ENCODE measurements at regions not wholly inside any gene's neighbourhood (a gene's known extent, or its start where the extent isn't known, plus 50 kb on each side); places are given as distances from the start of the nearest gene placed in this dataset.

DNA sequence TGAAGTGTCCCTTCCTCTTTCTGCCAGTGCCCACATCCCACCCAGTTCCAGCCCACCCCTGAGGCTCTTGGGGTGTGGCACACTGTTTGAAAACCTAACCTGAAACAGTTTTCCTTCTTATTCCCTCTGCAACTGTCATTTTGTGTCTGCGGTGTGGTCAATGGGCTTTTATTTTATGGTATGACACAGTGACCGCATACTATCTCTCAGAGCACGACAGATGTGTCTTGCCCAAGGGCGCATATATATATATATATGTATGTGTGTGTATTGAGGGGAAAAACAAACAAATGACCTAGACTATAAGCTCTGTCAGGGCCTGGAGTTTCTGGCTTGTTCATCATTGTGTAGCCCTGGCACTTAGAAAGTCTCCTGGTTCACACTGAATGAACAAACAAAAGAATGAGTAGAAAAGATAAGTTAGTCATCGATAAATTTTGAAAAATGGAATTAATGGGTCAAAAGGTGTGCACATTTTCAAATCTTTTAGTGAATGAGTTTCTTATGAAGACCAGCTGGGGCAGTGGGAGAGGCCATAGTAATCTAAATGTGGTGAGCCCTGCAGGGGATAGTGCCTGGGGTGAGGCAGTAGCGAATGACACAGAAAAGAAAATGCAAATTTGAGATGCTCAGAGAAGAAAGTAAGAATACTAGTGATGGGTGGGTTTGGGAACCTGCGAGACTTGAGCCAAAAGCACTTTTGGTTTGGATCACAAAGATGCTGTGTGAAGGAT is 198.4 kb downstream of the SNX10 start:
- no peak for DNase-seq

DNA sequence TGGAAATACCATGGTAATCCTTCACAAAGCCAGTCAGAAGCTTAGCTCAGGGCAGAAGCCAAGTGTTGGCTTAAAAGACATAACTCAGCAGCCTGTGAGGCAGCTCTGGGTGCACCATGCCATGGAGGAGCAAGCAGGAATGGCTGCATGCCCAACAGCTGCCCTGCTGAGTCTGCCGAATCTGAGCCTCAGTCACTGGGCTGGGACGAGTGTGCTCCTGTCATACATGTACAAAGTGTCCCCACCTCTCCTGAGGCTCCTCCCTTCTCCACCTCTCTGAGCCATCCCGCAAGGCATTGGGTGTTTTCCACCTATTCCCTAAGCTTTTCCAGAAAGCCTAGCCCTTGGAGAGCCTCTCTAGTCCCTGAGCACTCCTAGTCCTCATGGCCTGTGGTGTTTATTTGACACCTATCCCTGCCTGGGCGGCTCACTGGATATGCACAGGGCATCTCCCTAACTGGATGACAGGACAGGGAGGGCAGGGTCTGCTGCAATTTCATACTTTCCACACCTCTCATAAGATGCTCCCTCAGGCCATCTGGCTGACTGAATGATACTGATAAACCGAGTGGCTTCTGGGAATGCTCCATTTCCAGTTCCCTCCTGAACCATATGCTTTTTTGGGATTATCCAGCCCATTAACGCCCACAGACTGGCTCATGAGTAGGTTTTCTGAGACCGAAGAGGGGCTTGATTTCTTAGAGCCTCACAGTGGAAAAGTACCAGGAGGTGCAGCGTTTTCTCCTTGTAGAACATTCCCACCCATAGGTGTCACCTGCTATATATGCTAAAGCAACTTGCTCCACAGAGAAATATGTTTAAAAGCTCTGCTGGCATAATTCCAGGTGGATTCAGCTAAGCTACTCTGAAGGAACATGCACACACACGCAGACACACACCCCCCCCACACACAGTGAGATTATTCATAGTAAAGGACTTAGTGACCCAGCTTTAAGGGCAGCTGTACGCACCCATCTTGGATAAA is 199.3 kb downstream of the SNX10 start:
- DNase-seq, result peak; percentile 87 to 91

DNA sequence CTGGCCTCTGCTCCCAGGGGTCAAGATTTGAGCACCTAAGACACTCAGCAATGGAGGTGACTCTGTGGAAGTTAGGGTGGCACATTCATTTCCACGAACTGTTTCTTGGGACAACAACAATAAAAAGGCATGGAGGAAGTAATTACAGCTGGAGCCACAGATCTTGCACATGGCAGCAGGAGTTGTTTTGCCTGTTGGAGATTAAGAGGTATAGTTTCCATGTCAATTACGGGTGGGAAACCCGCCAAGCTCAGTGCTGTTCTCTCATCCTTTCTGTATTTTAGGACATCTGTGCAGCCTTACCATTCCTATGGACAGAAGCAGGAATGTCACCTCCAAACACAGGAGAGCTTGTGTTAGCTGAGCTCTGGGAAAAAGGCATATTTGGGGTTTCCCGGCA is 201.2 kb downstream of the SNX10 start:
- DNase-seq, result no peak

DNA sequence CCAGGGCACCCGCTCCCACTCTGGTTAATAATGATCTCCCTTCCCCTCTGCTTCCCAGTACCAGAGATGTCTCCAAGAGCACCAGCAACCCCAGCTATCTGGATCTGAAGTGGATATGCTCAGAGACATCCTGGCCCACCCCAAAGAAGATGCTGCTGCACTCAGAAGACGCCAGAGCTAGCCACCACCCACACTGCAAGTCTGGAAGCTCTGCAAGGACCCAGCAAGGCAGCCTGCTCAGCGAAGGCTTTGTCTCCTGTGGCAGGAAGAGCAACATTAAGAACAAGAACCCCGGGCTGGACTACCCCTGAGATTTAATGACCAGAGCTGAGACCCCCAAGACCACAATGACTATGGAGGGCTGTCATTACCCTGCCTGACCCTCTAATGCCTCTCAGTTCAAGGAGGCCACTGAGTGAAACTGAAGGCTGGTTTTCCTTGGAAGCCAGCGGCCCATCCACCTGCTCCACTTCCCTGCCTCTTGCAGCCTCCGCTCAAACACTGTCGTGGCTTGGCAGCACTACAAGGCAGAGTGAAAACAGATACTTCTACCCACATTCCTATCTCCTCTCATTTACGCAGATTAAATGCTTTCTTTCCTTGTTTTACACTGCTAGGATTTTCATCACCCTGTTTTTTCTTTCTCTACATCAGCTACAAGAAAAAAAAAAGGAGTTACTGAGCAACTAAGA is 202.2 kb downstream of the SNX10 start:
- DNase-seq, result no peak

DNA sequence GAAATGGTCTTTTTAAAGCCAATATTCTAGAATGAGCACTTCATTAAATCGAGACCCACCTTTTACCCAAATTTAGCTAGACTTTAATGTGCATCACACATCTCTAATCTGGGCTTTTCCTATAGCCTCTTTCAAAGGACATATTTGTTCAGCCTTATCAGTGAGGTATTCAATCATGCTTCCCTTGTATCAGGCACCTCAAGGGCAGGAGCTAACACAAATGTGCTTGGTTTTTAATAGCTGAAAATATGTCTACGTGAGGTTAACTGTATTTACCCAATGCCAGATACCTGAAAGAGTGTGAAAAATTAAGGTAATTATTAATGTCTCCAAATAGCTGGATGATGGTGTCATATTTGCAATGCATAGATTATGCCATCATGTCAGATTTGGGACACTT is 203.9 kb downstream of the SNX10 start:
- DNase-seq, result no peak

DNA sequence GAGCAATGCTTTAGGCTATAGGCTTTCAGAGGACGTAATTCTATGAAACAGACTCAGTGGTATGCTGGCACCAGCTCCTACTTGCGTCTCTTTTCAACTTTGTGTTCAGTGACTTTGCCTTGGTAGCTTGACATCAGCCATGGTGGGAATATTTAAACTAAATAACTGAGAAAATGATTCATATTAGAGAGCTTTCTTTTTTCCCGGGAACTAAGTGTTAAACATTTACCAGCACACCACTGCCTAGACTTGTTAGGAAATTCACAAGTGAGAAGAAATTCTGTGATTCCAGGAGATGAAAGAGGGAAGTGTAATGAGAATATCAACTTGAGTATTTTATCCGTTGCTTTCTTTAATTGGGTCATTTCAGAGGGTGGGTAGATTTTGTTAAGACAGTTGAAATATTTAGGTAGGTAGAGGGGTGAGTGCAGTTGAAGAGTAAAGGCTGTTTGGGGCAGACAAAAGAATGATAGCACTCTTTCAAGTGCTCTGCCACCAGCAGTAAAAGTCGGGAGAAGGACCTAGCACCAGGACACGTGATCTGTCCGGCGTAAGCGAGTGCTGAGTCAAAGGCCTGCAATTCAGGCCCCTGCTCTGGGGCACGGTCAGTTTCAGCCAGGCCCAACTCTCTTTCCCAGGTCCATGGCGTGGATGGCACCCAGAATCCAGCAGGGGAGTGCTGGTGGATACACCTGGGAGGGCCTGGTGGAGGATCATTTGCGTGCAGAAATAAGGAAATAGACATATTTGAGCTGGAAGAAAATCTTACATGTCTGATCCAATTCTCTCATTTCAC is 206.3 kb downstream of the SNX10 start:
- DNase-seq, result no peak

DNA sequence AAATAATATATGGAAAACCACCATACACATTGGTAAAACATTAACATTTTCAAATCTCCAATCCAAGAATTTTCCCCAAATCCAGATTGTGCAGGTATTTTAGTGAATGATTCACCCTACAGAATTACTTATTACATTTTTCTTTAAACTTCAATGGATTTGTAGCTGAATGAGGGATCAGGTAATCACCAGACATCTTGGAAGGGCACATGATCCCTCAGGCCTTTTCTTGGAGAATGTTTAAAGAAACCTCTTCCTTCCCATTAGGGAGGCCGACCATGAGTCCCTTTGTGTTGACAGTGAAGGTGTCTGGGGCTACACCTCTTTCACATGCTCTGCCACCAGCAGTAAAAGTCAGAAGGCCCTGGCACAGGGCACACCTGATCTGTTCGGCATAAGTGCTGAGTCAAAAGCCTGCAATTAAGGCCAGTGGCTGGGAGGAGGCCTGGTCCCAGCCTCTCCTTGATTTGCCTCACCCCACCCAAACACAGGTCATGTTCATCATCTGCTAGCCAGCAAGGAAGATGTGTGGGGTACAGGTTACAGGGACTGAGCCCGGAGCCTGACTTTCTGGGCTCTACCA is 207.7 kb downstream of the SNX10 start:
- DNase-seq, result no peak

DNA sequence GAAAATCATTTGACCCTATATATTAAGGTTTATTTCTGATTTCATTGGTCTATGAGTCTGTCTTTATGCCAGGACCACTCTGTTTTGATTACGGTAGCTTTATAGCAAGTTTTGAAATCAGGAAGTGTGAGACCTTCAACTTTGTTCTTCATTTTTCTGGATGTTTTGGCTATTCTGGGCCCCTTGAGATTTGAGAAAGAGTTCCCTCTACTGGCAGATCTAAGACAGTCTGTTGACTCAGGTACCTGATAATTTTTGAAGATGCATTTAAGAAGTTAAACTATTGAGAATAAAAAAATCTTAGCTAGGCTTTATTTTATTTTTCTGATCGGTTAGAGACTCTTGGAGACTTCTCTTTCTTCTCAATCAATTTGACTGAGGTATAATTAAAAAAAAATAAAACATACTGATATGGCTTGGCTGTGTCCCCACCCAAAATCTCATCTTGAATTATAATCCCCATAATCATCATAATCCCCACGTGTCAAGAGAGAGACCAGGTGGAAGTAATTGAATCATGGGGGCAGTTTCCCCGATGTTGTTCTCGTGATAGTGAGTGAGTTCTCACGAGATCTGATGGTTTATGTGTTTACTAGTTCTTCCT is 209.2 kb downstream of the SNX10 start:
- no peak for DNase-seq

DNA sequence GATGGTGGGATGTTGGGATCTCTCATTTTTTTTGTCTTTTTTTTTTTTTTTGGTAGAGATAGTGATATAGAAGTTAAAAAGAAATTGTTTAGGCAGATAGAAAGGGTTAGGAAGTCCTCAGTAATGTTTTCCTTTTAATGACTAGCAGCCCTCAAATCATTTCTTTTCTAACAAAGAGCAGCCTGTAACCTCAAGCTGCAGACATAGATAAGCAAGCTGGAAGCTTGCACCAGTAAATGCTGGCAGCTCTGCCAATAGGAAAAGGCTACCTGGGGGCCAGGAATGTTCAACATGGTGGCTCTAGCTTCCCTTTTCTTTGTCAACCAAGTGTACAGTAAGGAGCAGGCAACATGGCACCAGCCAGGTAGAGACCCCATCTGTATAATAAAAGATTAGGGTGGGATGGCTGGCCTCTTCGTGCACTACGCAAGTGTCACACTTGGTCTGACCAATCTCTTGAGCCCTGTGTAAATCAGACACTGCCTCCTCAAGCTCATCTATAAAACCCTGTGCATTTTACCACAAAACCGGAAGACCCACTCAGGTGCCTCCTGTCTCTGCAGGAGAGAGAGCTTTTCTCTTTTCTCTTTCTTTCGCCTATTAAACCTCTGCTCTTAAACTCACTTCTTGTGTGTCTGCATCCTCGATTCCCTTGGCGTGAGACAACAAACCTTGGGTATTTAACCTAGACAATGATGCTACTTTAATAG is 212.9 kb downstream of the SNX10 start:
- DNase-seq, result no peak

DNA sequence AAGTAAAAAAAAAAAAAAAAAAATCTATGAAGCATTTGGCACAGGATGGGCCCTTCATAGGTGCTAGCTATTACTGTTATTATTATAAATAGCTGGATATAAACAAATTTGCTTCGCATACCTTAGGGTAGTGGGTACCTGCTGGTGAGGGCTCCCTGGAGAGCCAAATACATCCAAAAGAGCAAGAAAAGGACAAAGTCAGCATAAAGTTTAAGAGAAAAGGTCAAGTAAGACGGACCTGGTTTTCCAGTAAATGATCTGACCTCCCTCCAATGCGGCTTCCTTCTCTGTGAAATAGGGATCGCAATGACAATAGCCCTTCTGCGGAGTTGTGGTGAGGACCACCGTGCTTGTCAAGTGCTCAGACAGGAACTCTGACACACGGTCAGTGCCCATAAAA is 214.5 kb downstream of the SNX10 start:
- no peak for DNase-seq

DNA sequence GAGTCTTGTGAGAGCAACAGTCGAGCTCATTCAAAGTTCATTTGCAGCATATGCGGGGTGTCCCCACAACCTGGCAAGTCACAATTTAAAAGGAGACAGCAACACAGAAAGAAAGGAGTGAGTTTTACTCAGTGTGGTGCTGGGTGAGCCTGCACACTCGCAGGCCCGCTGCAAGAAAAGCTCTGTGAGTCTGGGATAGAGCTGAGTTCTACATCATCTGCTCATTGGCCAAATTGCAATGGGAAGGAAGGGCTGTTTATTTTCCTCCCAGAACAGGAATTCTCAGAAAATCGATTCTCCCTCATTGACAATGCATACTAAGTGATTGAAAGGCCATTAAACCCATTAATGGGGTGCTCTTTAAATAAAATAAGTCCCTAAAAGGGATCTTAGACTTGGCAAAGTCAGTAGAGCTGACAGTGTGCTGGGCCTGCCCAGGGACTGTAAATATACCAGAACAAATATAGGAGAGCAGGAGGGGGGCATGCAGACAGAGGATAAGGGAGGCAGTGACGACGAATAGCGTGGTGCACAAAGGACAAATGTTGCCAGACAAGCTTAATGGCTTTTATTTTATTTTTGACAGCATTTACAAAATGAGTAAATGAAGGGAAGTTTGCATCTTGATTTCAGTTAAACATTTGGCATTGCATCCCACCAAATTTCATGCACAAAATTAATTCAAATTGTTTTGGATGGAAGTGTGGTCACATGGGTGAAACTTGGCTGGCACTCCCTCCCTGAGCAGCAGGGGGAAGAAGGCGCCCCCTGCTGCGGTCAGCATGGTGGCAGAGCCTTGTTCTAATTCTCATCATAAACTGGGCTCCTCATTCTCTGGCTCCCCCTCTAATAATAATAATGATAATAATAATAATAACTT is 215.7 kb downstream of the SNX10 start:
- no peak for DNase-seq

DNA sequence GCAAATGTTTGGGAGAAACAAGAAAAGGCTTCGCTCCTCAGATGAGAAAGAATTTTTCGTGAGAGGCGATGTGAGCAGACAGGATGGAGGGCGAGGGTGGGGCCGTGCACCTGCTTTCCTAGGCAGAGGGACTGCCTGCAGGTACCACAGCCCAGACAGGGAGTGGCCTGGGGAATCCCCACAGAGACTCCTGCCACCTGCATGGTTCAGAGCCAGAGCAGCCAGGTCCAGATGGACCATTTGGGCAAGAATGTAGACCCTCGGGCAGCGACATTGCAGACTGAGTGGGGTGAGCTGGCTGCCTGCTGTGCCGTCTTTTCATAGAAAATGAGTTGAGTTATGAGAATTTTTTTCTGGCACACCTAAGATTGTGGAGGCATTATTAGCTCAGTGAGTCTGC is 216.8 kb downstream of the SNX10 start:
- DNase-seq, result peak; percentile 52 to 66

DNA sequence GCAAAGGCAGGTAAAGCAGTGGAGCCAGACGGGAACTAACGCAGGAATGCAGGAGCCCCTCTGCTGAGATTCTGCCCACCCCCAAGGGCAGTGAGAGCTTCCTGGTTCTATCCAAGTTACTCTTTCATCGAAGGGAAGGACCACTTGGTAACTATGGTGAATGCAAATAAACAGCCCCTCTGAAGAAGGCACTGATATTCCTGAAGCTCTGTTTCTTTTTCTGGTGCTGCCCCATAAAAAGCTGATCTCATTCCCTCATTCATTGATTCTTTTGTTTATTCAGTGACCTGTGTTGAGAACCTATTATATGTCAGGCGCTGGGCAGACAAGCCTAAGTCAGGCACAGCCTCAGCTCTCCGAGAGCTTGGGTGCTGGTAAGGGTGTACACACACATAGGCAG is 217.3 kb downstream of the SNX10 start:
- peak in 1 of 2 experiments; percentile 63 for DNase-seq

DNA sequence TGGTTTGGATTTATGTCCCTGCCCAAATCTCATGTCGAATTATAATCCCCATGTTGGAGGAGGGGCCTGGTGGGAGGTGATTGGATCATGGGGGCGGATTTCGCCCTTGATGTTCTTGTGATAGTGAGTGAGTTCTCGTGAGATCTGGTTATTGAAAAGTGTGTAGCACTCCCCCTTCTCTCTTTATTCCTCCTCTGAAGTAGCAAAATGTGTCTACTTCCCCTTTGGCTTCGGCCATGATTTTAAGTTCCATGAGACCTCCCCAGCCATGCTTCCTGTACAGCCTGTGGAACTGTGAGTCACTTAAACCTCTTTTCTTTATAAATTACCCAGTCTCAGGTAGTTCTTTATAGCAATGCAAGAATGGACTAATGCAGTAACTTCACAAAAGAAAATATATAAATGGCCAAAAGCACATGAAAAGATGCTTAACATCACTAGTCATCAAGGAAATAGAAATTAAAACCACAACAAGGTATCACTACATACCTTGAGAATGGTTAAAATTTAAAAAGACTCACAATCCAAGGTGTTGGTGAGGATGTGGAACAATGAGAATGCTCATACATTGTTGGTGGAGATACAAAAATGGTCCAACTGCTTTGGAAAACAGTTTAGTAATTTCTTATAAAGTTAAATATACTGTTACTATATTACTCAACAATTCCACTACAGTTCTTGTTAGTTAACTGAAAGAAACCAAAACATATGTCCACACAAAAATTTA is 218.7 kb downstream of the SNX10 start:
- DNase-seq, result no peak

DNA sequence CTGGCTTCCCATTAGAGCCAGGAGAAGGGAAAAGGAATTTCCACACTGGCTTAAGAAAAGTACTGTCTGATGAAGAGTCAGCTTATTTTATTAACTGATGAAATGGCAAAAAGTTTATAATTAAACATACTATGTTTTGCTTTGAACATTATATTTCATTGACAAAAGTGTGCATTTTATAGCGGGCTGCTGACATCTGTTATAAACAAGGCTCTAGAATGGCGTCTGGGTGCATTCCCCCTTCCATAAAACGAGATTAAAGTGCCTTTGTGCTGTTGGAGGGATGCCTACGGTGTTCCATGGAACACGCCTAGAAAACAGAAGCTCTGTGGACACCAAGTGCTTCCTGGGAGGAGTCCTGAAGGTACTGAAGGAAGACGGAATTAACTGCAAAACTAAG is 220.2 kb downstream of the SNX10 start:
- no peak for DNase-seq

DNA sequence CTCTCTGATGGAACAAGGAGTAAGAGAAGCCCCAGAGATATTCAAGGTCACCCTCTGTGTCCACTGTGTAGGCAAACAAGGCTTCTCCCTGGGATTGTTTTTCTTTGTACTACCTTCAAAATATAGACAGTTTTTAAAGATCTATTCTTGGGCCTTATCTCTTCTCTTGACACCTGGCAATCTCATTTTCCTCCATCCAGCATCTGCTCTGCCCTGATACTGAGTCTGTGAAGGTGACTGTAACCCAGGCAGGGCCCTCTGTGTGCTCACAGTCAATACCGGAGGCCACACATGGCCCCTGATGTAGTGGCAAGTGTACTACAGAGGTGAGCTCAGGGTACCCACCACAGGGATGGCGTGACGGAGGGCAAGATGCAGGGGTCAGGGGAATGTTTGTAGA is 221.1 kb downstream of the SNX10 start:
- no peak for DNase-seq

DNA sequence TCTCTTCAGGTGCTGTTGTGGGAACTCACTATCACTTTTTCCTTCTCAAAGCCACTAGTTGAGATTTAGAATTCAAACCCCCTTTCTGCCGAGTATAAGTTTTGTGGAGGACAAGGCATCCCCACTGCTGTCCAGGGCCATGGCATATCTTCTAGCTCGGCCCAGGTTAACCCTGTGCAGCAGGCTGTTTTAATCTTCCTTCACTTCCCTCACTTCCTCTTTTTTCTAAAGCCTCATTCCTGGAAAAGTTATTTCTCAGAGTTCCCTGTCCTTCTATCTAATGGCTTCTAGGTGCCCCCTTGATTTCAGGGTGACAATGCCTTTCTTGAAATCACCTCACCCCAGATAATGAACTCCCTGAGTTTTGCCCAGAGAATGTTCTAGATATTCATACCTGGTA is 222.3 kb downstream of the SNX10 start:
- no peak for DNase-seq

DNA sequence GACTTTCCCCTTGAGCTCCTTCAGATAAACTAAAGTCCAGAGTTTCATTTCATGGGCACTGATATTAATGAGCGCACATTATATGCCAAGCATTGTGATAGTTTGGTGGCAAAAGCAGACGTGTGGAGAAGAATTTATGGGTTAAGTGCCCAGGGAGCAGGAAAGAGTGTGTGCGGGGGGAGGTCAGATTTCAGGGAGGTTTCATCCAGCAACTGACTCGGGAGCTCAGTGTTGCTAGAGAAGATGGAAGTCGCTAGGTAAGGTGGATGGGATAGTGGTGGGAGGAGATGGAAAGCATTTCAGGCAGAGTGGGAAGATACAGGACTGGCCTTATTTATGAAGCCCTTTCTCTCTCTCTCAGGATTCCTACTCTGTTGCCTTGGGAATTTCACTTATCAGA is 223.0 kb downstream of the SNX10 start:
- no peak for DNase-seq

DNA sequence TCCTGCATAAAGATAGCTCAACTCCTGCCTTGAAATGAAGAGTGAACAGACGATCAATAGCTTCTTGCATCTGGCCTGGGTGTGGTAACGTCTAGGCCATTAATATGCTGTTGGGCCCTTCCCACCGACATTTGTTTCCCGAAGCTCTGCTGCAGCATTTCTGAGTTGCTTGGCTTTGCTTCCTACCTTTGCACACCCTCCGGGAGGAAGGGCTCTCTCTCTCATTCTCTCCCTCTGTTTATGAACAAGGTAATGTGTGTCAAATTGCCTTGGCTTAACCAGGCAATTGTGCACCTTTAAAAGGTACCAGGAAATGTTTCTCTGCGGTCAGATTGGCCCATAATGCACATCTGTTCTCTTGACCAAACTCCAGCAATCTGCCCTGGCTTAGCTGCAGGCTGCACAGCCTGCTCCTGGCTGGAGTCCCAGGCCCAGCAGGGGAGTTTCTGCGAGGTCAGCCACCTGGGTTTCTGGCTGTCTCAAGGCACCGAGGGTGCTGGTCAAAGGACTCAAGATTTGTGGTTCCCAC is 223.7 kb downstream of the SNX10 start:
- DNase-seq, result peak; percentile 6 to 35
